PFSK-1 (cell line): ENCODE measurements at regions not wholly inside any gene's neighbourhood (a gene's known extent, or its start where the extent isn't known, plus 50 kb on each side); places are given as distances from the start of the nearest gene placed in this dataset.

Experiments used
- POLR2AphosphoS5 ChIP-seq: IDR thresholded peaks from 2 replicates; pipeline ENCODE4 v1.6.1; 2012; ENCODE audit warnings: low read depth, mild to moderate bottlenecking, control low read depth, low read length, moderate library complexity
- REST ChIP-seq, 2 experiments: IDR thresholded peaks; 2 replicates each; pipeline versions ENCODE4 v1.6.1 to v1.8.0; 2011 to 2012; ENCODE audit warnings: low read depth in 2 of 2, low read length in 2 of 2, control low read depth in 1 of 2, inconsistent platforms in 1 of 2, mild to moderate bottlenecking in 1 of 2, moderate library complexity in 1 of 2; ENCODE audit not compliant: insufficient read depth in 1 of 2
- SIN3A ChIP-seq: IDR thresholded peaks from 2 replicates; pipeline ENCODE4 v1.6.1; 2012; ENCODE audit warnings: mild to moderate bottlenecking, low read length, moderate library complexity, borderline replicate concordance; ENCODE audit not compliant: insufficient read depth
- TAF1 ChIP-seq: IDR thresholded peaks from 2 replicates; pipeline ENCODE4 v1.6.1; 2012; ENCODE audit warnings: low read length, control low read depth, borderline replicate concordance; ENCODE audit not compliant: insufficient read depth

- TF ChIP-seq REST (IDR thresholded peaks at IDR 0.05; ENCODE audit: insufficient read depth in 1 of 2, low read depth in 2 of 2, low read length in 2 of 2), result no peak
- TF ChIP-seq TAF1, result no peak
- TF ChIP-seq SIN3A, result no peak
- TF ChIP-seq POLR2AphosphoS5, result no peak
Measured at GRCh38 chr6:139860203-139860602, 485.8 kb upstream of the CITED2 start.
